ENCODE measurements at regions not wholly inside any gene's neighbourhood (a gene's known extent, or its start where the extent isn't known, plus 50 kb on each side); places are given as distances from the start of the nearest gene placed in this dataset.

GRCh38 chr5:125976421-125977000, 446.7 kb upstream of the GRAMD2B start:
- Mint-ChIP-seq H3K4me1 (ENCODE audit: low read depth, unreplicated experiment) (no peaks in the 10 kb centered on the region), H3K27ac (ENCODE audit: unreplicated experiment) (no peak overlapping the region), H3K9me3 (ENCODE audit: low read depth, unreplicated experiment) (no peaks in the 10 kb centered on the region), H3K4me3 (ENCODE audit: low read depth, unreplicated experiment) (no peak overlapping the region), H3K36me3 (ENCODE audit: insufficient read depth, unreplicated experiment) (no peaks in the 10 kb centered on the region), H3K27me3 (ENCODE audit: unreplicated experiment) (no peaks in the 10 kb centered on the region)
- intact Hi-C loops (cut with micrococcal nuclease; ENCODE audit: unreplicated experiment), result no loop called here
- CTCF ChIA-PET, result no interaction called here
- BruUV-seq (replicated peaks), result no TSS peak
- DNase-seq, result no peak
- no peak for TF ChIP-seq CTCF (IDR thresholded peaks at IDR 0.05; ENCODE audit: unreplicated experiment)

- Mint-ChIP-seq H3K36me3 (ENCODE audit: insufficient read depth, unreplicated experiment) (no peaks in the 10 kb centered on the region), H3K9me3 (ENCODE audit: low read depth, unreplicated experiment) (no peaks in the 10 kb centered on the region), H3K4me1 (ENCODE audit: low read depth, unreplicated experiment) (no peaks in the 10 kb centered on the region), H3K27ac (ENCODE audit: unreplicated experiment) (no peak overlapping the region), H3K4me3 (ENCODE audit: low read depth, unreplicated experiment) (no peak overlapping the region), H3K27me3 (ENCODE audit: unreplicated experiment) (no peaks in the 10 kb centered on the region)
- TF ChIP-seq CTCF (IDR thresholded peaks at IDR 0.05; ENCODE audit: unreplicated experiment), result no peak
- DNase-seq, result no peak
- CTCF ChIA-PET, result no interaction called here
- intact Hi-C loops (cut with micrococcal nuclease; ENCODE audit: unreplicated experiment), result no loop called here
- BruUV-seq (replicated peaks), result no TSS peak
Observed at GRCh38 chr5:125978015-125978414, 445.2 kb upstream of the GRAMD2B start.

- H3K4me3 Mint-ChIP-seq (ENCODE audit: low read depth, unreplicated experiment), result no peak overlapping the region
- intact Hi-C loops (cut with micrococcal nuclease; ENCODE audit: unreplicated experiment), result no loop called here
- BruUV-seq (replicated peaks), result no TSS peak
- TF ChIP-seq CTCF (IDR thresholded peaks at IDR 0.05; ENCODE audit: unreplicated experiment), result no peak
- no peaks in the 10 kb centered on the region for H3K36me3 Mint-ChIP-seq (ENCODE audit: insufficient read depth, unreplicated experiment)
- H3K9me3 Mint-ChIP-seq (ENCODE audit: low read depth, unreplicated experiment), result no peaks in the 10 kb centered on the region
- no peaks in the 10 kb centered on the region for H3K4me1 Mint-ChIP-seq (ENCODE audit: low read depth, unreplicated experiment)
- CTCF ChIA-PET, result no interaction called here
- H3K27me3 Mint-ChIP-seq (ENCODE audit: unreplicated experiment), result no peaks in the 10 kb centered on the region
- no peak for DNase-seq
- H3K27ac Mint-ChIP-seq (ENCODE audit: unreplicated experiment), result no peak overlapping the region
Observed at GRCh38 chr5:125979636-125980035, 443.6 kb upstream of the GRAMD2B start.

GRCh38 chr5:125981016-125981415, 442.2 kb upstream of the GRAMD2B start:
- Mint-ChIP-seq H3K4me3 (ENCODE audit: low read depth, unreplicated experiment) (no peak overlapping the region), H3K27ac (ENCODE audit: unreplicated experiment) (no peak overlapping the region), H3K27me3 (ENCODE audit: unreplicated experiment) (no peaks in the 10 kb centered on the region), H3K4me1 (ENCODE audit: low read depth, unreplicated experiment) (no peaks in the 10 kb centered on the region), H3K36me3 (ENCODE audit: insufficient read depth, unreplicated experiment) (no peaks in the 10 kb centered on the region), H3K9me3 (ENCODE audit: low read depth, unreplicated experiment) (peaks cover 3% of the 10 kb centered on the region)
- intact Hi-C loops (cut with micrococcal nuclease; ENCODE audit: unreplicated experiment), result no loop called here
- CTCF ChIA-PET, result no interaction called here
- DNase-seq, result no peak
- BruUV-seq (replicated peaks), result no TSS peak
- no peak for TF ChIP-seq CTCF (IDR thresholded peaks at IDR 0.05; ENCODE audit: unreplicated experiment)
